Transverse colon (tissue), 4 donors: ENCODE measurements at regions not wholly inside any gene's neighbourhood (a gene's known extent, or its start where the extent isn't known, plus 50 kb on each side); places are given as distances from the start of the nearest gene placed in this dataset.

Experiments used
- DNase-seq: peaks from one replicate; pipeline ENCODE4 v3.0.0-alpha.2; 2019
- H3K27ac ChIP-seq, 4 donors: fragments of 200-600 bp; sonication (generic); 2 replicates each; pipeline ENCODE4 v1.5.1; 2016 to 2018; ENCODE audit warnings: inconsistent platforms in 4 of 4
- H3K27me3 ChIP-seq: fragments of 200-600 bp; sonication (generic); 2 replicates; pipeline ENCODE4 v1.5.1; 2017; ENCODE audit warnings: inconsistent platforms
- H3K36me3 ChIP-seq, 4 donors: fragments of 200-600 bp; sonication (generic); 2 replicates each; pipeline ENCODE4 v1.5.1; 2017 to 2019; ENCODE audit warnings: inconsistent platforms in 4 of 4
- H3K4me1 ChIP-seq, 4 donors: fragments of 200-600 bp; sonication (generic); 2 replicates each; pipeline ENCODE4 v1.5.1; 2017 to 2020; ENCODE audit warnings: inconsistent platforms in 4 of 4
- H3K4me3 ChIP-seq, 4 donors: fragments of 200-600 bp; sonication (generic); 1 replicate in 1 of 4; 2 replicates in 3 of 4; pipeline versions ENCODE4 v1.5.1 to v1.6.1; 2017 to 2019; ENCODE audit warnings: inconsistent platforms in 4 of 4
- H3K9me3 ChIP-seq, 2 donors: fragments of 200-600 bp; sonication (generic); 2 replicates each; pipeline ENCODE4 v1.5.1; 2017 to 2019; ENCODE audit warnings: inconsistent platforms in 2 of 2
- EP300 ChIP-seq: sonication (generic); formaldehyde crosslinking; IDR thresholded peaks from one replicate; pipeline ENCODE4 v1.6.1; 2017; ENCODE audit warnings: antibody characterized with exemption, low read depth
- POLR2A ChIP-seq: fragments of 450-650 bp; IDR thresholded peaks from one replicate; pipeline ENCODE4 v1.6.1; 2016; ENCODE audit warnings: antibody characterized with exemption, mild to moderate bottlenecking, moderate library complexity
- POLR2AphosphoS5 ChIP-seq, 3 donors: sonication (generic); formaldehyde crosslinking; IDR thresholded peaks; one replicate each; pipeline ENCODE4 v1.6.1; 2016; ENCODE audit warnings: antibody characterized with exemption in 3 of 3
- WGBS, 2 donors: methylation state at CpG; one replicate each; pipeline ENCODE4 v1.1.5; 2018; ENCODE audit warnings: low coverage in 1 of 2; 5-methylcytosine and 5-hydroxymethylcytosine counted together
- in situ Hi-C, 4 donors: fragments of 200-750 bp; cut with MboI; loops; one replicate each; pipeline versions ENCODE4 v1.15.0 to v1.15.1; 2017; ENCODE audit warnings: low sequenced_read_pairs in 3 of 4, low pct_ligation_motif_present in 1 of 4, low pct_unique_long_range_greater_than_20kb in 1 of 4
- intact Hi-C: fragments of 100-400 bp; cut with DNase I; formaldehyde crosslinking; loops from one replicate; pipeline ENCODE4 v1.15.1; 2023; ENCODE audit warnings: low total_unique reads
- TF ChIP-seq, protein P1 (sequence below), 5 experiments: fragments of 200-600 bp in 3 of 5; fragments of 450-650 bp in 2 of 5; sonication (generic) in 3 of 5; IDR thresholded peaks; 1 replicate in 2 of 5; 2 replicates in 3 of 5; pipeline ENCODE4 v1.5.1; 2016 to 2017; ENCODE audit warnings: antibody characterized with exemption in 5 of 5, inconsistent platforms in 3 of 5, mild to moderate bottlenecking in 2 of 5, moderate library complexity in 1 of 5

GRCh38 chr1:79781261-79781660 lies 774.7 kb upstream of the ADGRL4 start:
- WGBS, 2 donors: 53 to 70% methylated on average over 2 to 3 of the region's 3 CpGs
- no peaks in the 10 kb centered on the region for H3K9me3 ChIP-seq
- H3K36me3 ChIP-seq: no peaks in the 10 kb centered on the region
- no peak for DNase-seq
- intact Hi-C loops (no loop called here), in situ Hi-C loops (no loop called here)
- H3K27me3 ChIP-seq: no peaks in the 10 kb centered on the region
- TF ChIP-seq, protein P1, sequence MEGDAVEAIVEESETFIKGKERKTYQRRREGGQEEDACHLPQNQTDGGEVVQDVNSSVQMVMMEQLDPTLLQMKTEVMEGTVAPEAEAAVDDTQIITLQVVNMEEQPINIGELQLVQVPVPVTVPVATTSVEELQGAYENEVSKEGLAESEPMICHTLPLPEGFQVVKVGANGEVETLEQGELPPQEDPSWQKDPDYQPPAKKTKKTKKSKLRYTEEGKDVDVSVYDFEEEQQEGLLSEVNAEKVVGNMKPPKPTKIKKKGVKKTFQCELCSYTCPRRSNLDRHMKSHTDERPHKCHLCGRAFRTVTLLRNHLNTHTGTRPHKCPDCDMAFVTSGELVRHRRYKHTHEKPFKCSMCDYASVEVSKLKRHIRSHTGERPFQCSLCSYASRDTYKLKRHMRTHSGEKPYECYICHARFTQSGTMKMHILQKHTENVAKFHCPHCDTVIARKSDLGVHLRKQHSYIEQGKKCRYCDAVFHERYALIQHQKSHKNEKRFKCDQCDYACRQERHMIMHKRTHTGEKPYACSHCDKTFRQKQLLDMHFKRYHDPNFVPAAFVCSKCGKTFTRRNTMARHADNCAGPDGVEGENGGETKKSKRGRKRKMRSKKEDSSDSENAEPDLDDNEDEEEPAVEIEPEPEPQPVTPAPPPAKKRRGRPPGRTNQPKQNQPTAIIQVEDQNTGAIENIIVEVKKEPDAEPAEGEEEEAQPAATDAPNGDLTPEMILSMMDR (IDR thresholded peaks at IDR 0.05): no peak
- TF ChIP-seq EP300 (no peak), POLR2AphosphoS5 (IDR thresholded peaks at IDR 0.05) (no peak), POLR2A (no peak)
- no peak overlapping the region for H3K4me3 ChIP-seq
- no peaks in the 10 kb centered on the region for H3K4me1 ChIP-seq
- no peak overlapping the region for H3K27ac ChIP-seq

- Histone ChIP-seq H3K4me3 (no peak overlapping the region), H3K36me3 (no peaks in the 10 kb centered on the region), H3K4me1 (no peaks in the 10 kb centered on the region), H3K27me3 (no peaks in the 10 kb centered on the region), H3K9me3 (no peaks in the 10 kb centered on the region), H3K27ac (no peak overlapping the region)
- TF ChIP-seq EP300: no peak
- TF ChIP-seq POLR2A: no peak
- TF ChIP-seq POLR2AphosphoS5 (IDR thresholded peaks at IDR 0.05): no peak
- TF ChIP-seq, protein P1 (IDR thresholded peaks at IDR 0.05): no peak
- no peak for DNase-seq
- in situ Hi-C loops: no loop called here
- WGBS, 2 donors: 57 to 64% methylated on average over 2 of the region's 2 CpGs
- intact Hi-C loops: no loop called here
Observed at GRCh38 chr1:79777481-79778219, 771.1 kb upstream of the ADGRL4 start.

GRCh38 chr1:79775402-79775801 lies 768.9 kb upstream of the ADGRL4 start:
- Histone ChIP-seq H3K9me3 (no peaks in the 10 kb centered on the region), H3K4me3 (no peak overlapping the region), H3K27me3 (no peaks in the 10 kb centered on the region), H3K4me1 (no peaks in the 10 kb centered on the region), H3K27ac (no peak overlapping the region), H3K36me3 (no peaks in the 10 kb centered on the region)
- in situ Hi-C loops: no loop called here
- intact Hi-C loops: no loop called here
- TF ChIP-seq EP300 (no peak), POLR2A (no peak), POLR2AphosphoS5 (IDR thresholded peaks at IDR 0.05) (no peak)
- TF ChIP-seq, protein P1 (IDR thresholded peaks at IDR 0.05): no peak
- 62 to 68% methylated on average over 2 of the region's 2 CpGs for WGBS, 2 donors
- no peak for DNase-seq

DNA sequence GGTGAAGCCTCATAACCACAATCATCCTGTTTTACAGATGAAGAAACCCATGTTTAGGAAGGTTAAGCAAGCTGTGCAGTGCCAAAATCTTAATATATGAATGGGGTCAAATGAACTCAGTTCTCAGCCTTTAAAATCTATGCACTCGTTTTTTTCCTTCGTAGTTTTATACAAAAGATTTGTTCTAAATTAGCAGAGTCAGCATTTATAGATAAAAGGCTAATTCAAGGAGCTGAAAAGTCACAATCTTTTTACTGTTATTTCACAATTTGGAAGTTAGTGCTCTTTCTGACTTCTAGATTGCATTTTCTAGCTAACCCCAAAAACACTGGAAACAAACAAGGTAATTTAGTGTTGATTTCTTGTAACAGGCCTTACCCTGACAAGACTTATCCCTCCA lies 766.9 kb upstream of the ADGRL4 start:
- H3K36me3 ChIP-seq: no peaks in the 10 kb centered on the region
- H3K27ac ChIP-seq: no peak overlapping the region
- no peaks in the 10 kb centered on the region for H3K4me1 ChIP-seq
- 72 to 76% methylated on average over 2 of the region's 2 CpGs for WGBS, 2 donors
- H3K4me3 ChIP-seq: no peak overlapping the region
- no peak for DNase-seq
- H3K9me3 ChIP-seq: no peaks in the 10 kb centered on the region
- H3K27me3 ChIP-seq: no peaks in the 10 kb centered on the region
- intact Hi-C loops: no loop called here
- in situ Hi-C loops: no loop called here
- TF ChIP-seq EP300 (no peak), POLR2AphosphoS5 (IDR thresholded peaks at IDR 0.05) (no peak), POLR2A (no peak)
- TF ChIP-seq, protein P1 (IDR thresholded peaks at IDR 0.05): no peak
